GM12872 (cell line): ENCODE measurements at regions not wholly inside any gene's neighbourhood (a gene's known extent, or its start where the extent isn't known, plus 50 kb on each side); places are given as distances from the start of the nearest gene placed in this dataset.

Source experiments
- CTCF ChIP-seq: IDR thresholded peaks from 3 replicates; pipeline ENCODE4 v1.5.1; 2011; ENCODE audit warnings: low read depth, mild to moderate bottlenecking, low read length, moderate library complexity; ENCODE audit not compliant: insufficient read depth

GRCh38 chr1:87959236-87959635 lies 630.6 kb downstream of the LMO4 start:
- TF ChIP-seq CTCF, result no peak

- no peak for TF ChIP-seq CTCF
These were observed 633.3 kb downstream of the LMO4 start for GRCh38 chr1:87961992-87962391.

- no peak for TF ChIP-seq CTCF
These were observed 634.9 kb downstream of the LMO4 start for GRCh38 chr1:87963556-87963955.

- TF ChIP-seq CTCF, result no peak
These were observed 636.5 kb downstream of the LMO4 start for GRCh38 chr1:87965193-87965592.

- no peak for TF ChIP-seq CTCF
These were observed 639.7 kb downstream of the LMO4 start for GRCh38 chr1:87968197-87968955.

- TF ChIP-seq CTCF, result no peak
These were observed 640.4 kb downstream of the LMO4 start for GRCh38 chr1:87969040-87969439.

GRCh38 chr1:87972811-87973210 lies 644.1 kb downstream of the LMO4 start:
- TF ChIP-seq CTCF, result no peak
